COLO829 (cell line): ENCODE measurements at regions not wholly inside any gene's neighbourhood (a gene's known extent, or its start where the extent isn't known, plus 50 kb on each side); places are given as distances from the start of the nearest gene placed in this dataset.
"Not testable (repeated sequence)": the region's sequence is repeated elsewhere in the genome, so short reads cannot be mapped to it uniquely, and the experiment has no call there.

Experiments
- DNase-seq: peaks from one replicate; pipeline ENCODE4 v3.0.0; 2012; ENCODE audit warnings: low spot score

GRCh38 chr7:53087274-53087673 is 51.8 kb downstream of the POM121L12 start:
- no peak for DNase-seq

- DNase-seq = no peak
Measured at GRCh38 chr7:53094191-53094590, 58.8 kb downstream of the POM121L12 start.

- DNase-seq = no peak
Measured at GRCh38 chr7:53094827-53095226, 59.4 kb downstream of the POM121L12 start.

- DNase-seq = no peak
Measured at GRCh38 chr7:53095731-53096501, 60.5 kb downstream of the POM121L12 start.

- no peak for DNase-seq
Measured at GRCh38 chr7:53100091-53100490, 64.7 kb downstream of the POM121L12 start.

GRCh38 chr7:53101026-53101425 is 65.6 kb downstream of the POM121L12 start:
- DNase-seq = no peak

GRCh38 chr7:53110425-53110824 is 75.0 kb downstream of the POM121L12 start:
- no peak for DNase-seq

- no peak for DNase-seq
Measured at GRCh38 chr7:53111031-53111430, 75.6 kb downstream of the POM121L12 start.

- DNase-seq = no peak
Measured at GRCh38 chr7:53113424-53113823, 78.0 kb downstream of the POM121L12 start.

- no peak for DNase-seq
Measured at GRCh38 chr7:53119514-53119941, 84.1 kb downstream of the POM121L12 start.

GRCh38 chr7:53121374-53121773 is 85.9 kb downstream of the POM121L12 start:
- no peak for DNase-seq

- DNase-seq = no peak
Measured at GRCh38 chr7:53131697-53132096, 96.3 kb downstream of the POM121L12 start.

- no peak for DNase-seq
Measured at GRCh38 chr7:53151496-53151895, 116.1 kb downstream of the POM121L12 start.

GRCh38 chr7:53187184-53187583 is 151.8 kb downstream of the POM121L12 start:
- not testable (repeated sequence) for DNase-seq

GRCh38 chr7:53191191-53191695 is 155.8 kb downstream of the POM121L12 start:
- DNase-seq = no peak

GRCh38 chr7:53191836-53192443 is 156.5 kb downstream of the POM121L12 start:
- DNase-seq = no peak

GRCh38 chr7:53205006-53205405 is 169.6 kb downstream of the POM121L12 start:
- no peak for DNase-seq

- no peak for DNase-seq
Measured at GRCh38 chr7:53209129-53209528, 173.7 kb downstream of the POM121L12 start.

GRCh38 chr7:53214463-53214862 is 179.0 kb downstream of the POM121L12 start:
- no peak for DNase-seq

GRCh38 chr7:53218730-53219504 is 183.5 kb downstream of the POM121L12 start:
- no peak for DNase-seq

- DNase-seq = no peak
Measured at GRCh38 chr7:53229202-53229601, 193.8 kb downstream of the POM121L12 start.

GRCh38 chr7:53237344-53237913 is 202.0 kb downstream of the POM121L12 start:
- DNase-seq = no peak
